NOMO-1 treated with dmso at 0.1 percent for 144 hours (cell line): ENCODE measurements at regions not wholly inside any gene's neighbourhood (a gene's known extent, or its start where the extent isn't known, plus 50 kb on each side); places are given as distances from the start of the nearest gene placed in this dataset.

ENCODE experiments used
- DNase-seq: peaks from one replicate; lab custom pipeline; 2025; ENCODE audit not compliant: unreplicated experiment; lab: John Stamatoyannopoulos, UW

GRCh38 chr20:52823303-52823702 lies 148.9 kb upstream of the TSHZ2 start:
- no peak for DNase-seq

DNA sequence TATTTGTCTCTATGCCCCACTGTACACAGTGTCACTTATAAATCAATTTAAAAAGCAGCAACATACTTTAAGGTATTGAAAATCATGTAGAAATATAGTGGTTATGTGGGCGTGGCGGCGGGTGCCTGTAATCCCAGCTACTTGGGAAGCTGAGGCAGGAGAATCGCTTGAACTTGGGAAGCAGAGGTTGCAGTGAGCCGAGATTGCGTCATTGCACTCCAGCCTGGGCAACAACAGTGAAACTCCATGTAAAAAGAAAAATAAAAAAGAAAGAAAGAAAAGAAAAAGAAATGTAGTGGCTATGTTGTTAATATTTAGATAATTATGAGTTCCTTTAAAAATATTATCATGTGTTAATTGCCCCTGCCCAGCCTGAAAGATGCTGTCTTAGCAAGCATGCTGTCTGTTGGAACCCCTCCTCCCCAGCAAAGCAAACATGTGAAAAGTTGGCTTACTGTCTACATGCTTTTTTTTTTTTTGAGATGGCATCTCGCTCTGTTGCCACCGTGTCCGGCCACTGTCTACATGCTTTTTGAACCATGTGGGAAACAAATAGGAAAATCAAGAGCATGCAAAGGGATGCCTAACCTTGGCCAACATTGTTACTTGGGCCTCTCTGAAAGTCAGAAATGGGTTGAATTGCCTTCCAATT lies 151.4 kb upstream of the TSHZ2 start:
- no peak for DNase-seq

GRCh38 chr20:52818491-52818890 lies 153.7 kb upstream of the TSHZ2 start:
- no peak for DNase-seq

GRCh38 chr20:52817981-52818380 lies 154.2 kb upstream of the TSHZ2 start:
- no peak for DNase-seq

- DNase-seq = no peak
Observed at GRCh38 chr20:52817511-52817910, 154.6 kb upstream of the TSHZ2 start.

DNA sequence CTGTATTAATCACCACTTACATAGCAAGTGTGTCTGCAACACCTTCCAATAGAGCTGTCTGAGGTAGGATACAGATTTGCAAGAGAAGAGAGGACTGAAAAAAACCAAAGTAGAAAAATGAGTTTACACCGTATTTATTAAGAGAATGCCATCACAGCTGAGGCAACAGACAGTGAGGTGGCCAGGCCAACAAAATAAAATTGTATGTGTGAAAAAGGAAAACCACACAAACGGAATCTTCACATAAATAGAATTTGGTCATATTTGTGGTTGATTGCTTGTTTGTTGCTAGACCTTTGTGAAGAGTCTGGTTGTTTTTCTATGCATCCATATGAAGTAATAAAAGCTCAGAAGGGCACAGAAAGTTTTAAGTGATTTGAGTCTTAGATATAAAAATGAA lies 157.8 kb upstream of the TSHZ2 start:
- no peak for DNase-seq

DNA sequence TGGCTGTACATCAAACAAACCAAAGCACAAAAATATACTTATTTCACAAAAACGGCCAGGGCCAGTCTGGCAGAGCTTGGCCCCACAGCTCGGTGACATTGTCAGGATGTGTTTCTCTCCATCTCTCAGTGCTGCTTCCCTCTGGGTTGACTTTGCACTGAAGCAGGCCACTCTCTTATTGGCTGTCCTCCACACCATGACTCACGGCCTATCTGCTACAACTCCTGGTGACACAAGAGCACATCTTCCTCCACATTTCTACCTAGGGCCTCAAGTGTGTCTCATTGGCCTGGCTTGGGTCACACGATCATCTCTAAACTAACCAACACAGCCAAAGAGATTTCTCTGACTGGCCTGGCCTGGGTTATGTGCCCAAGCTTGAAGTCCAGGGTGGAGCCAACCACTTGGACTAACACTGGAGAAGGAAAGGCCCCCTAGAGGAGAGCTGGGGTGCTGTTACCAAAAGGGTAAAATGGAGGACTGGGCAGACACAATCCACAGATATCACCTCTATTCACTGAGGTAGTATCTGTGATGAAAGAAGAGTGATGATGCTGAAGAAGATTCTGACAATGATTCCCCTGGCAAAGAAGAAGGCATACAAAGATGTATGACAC lies 159.8 kb upstream of the TSHZ2 start:
- DNase-seq = no peak

GRCh38 chr20:52809003-52809402 lies 163.2 kb upstream of the TSHZ2 start:
- no peak for DNase-seq

GRCh38 chr20:52806918-52807317 lies 165.2 kb upstream of the TSHZ2 start:
- DNase-seq = no peak

DNA sequence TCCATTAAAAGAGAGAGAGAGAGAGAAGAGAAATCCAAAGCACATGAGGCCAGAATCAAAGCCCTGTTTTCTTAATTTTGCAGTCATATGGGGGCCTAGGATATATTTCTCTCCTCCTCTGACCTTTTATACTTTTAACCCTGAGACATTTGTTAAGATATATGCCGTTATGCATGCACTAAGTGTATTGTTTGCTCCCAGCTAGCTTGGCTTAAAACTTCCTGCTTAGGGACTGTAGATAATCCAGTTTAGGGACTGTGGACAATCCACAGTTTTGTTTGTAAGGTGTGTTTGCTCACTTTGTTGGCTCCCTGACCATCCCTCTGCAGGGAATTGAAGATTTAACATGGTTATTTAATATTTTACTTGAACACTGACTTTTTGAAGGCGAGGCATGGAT lies 166.3 kb upstream of the TSHZ2 start:
- DNase-seq = no peak

- DNase-seq = no peak
Observed at GRCh38 chr20:52805296-52805571, 166.9 kb upstream of the TSHZ2 start.

- no peak for DNase-seq
Observed at GRCh38 chr20:52804497-52805295, 167.5 kb upstream of the TSHZ2 start.

GRCh38 chr20:52801628-52802006 lies 170.5 kb upstream of the TSHZ2 start:
- DNase-seq = no peak

GRCh38 chr20:52800734-52801627 lies 171.2 kb upstream of the TSHZ2 start:
- no peak for DNase-seq

DNA sequence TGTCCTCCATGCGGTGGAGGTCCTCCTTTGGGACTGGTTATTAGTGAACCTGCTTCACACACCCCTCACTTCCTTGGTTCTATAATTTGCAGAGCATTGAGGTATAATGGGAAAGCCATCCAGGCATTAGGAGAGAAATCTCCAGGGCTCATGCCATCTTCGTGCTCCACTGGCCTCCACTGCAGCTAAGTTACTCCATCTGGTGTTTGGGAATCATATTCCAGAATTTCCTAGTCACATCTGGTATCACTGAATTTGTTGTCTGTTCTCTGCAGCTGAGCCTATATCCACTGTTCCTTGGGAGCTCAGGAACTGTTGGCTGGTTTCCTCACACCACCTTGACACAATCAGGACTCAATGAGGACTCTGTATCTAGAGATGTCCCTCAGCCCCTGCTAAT lies 173.0 kb upstream of the TSHZ2 start:
- DNase-seq = no peak

DNA sequence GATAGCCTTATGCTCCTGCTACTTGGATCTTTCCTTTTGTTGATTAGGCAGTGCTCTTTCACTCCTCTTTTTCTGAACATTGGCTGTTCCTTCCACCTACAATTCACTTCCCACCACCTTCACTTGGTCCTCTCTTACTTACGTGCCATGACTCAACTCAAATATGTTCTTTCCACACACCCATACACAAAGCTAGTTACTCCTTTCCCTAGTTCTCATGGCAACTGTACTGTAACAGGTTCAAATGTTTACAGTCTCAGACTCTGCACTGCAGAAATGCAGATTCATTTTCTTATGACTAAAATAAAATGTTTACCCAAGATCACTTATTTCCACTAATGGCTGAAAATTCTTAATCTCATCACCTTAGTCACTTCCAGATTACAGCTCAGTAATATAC lies 174.0 kb upstream of the TSHZ2 start:
- no peak for DNase-seq

DNA sequence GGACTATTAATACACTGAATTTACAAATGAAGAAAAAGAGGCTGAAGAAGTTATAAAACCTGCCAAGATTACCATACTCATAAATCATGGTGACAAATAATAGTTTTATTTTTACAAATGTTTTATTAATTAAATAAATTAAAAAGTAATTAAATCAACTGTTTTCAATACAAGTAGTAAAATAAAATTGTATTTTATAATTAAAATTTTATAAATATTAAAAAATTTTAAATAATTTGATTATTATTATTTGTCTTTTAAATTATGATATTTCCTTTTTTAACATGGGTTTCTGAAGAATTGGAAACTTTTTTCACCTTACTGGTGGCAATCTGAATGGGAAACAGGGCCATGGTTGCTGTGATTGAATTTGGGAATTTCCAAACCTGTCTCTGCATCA lies 177.3 kb upstream of the TSHZ2 start:
- no peak for DNase-seq

GRCh38 chr20:52793339-52793963 lies 178.7 kb upstream of the TSHZ2 start:
- DNase-seq = no peak

DNA sequence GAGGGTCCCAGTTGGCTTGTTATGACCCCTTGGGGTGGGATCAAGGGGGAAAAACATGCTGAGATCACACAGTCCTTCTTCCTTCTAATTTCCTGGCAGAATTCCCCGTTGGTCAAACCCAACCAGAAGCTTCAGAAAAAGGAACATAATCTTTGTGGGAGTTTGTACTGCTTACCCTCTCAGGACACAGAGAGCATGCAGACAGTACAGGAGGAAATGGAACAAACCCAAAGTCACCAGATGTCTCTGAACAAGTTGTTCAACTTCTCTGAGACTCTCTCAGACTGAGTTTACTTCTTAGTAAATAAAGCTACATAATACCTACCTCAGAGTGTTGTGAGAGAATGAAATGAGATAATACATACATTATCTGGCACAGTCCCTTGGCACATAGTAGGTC lies 181.1 kb upstream of the TSHZ2 start:
- no peak for DNase-seq

DNA sequence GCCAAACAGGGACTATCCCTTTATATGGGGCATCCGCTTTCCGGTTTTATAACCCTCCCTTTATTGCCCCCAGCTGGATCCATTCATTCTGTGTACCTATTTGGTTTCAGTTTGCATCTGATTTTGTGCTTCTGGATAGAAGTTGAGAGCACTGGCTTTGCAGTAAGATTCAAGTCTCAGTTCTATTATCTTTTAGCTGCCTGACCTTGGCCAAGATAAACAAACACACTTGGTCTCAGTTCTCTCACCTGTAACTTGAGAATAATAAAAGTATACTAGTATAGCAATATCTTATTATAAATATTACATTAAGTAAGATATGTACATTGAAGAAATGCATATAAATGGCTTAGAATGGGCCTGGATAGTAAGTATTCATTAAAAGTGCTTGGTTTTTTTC lies 182.4 kb upstream of the TSHZ2 start:
- DNase-seq = no peak

DNA sequence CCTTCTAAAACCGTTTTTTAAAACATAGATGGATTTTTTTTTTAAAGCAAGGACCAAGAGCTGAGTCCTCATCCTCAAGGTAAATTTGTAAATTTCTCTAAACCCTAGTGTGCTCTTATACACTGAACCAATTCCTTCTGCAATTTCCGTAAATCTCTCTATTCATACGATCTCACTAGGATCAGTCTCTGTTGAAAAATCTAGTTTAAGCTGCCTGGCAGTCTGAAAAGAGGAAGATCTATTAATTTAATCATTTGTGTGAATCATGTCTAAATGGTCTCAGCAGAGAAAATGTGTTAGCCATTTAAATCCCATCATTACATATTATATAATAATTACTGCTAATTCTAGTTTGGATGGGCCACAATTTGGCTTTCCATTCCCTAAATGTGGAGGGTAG lies 184.2 kb upstream of the TSHZ2 start:
- DNase-seq = no peak
